HG03108 (cell line): ENCODE measurements at regions not wholly inside any gene's neighbourhood (a gene's known extent, or its start where the extent isn't known, plus 50 kb on each side); places are given as distances from the start of the nearest gene placed in this dataset.

ENCODE experiments used
- ATAC-seq: cut with Tn5 transposase; IDR thresholded peaks from one replicate; pipeline ENCODE4 v1.9.1; 2021; ENCODE audit warnings: moderate library complexity; ENCODE audit not compliant: unreplicated experiment

GRCh38 chr6:126285871-126286365 is 54.0 kb upstream of the CENPW start:
- no peak for ATAC-seq
